Fibroblast of peridontal ligament (primary cell): ENCODE measurements at regions not wholly inside any gene's neighbourhood (a gene's known extent, or its start where the extent isn't known, plus 50 kb on each side); places are given as distances from the start of the nearest gene placed in this dataset.
"Not testable (repeated sequence)": the region's sequence is repeated elsewhere in the genome, so short reads cannot be mapped to it uniquely, and the experiment has no call there.

ENCODE experiments used
- DNase-seq: peaks from one replicate; pipeline ENCODE4 v3.0.0-alpha.2; 2010; ENCODE audit errors: extremely low read depth

DNA sequence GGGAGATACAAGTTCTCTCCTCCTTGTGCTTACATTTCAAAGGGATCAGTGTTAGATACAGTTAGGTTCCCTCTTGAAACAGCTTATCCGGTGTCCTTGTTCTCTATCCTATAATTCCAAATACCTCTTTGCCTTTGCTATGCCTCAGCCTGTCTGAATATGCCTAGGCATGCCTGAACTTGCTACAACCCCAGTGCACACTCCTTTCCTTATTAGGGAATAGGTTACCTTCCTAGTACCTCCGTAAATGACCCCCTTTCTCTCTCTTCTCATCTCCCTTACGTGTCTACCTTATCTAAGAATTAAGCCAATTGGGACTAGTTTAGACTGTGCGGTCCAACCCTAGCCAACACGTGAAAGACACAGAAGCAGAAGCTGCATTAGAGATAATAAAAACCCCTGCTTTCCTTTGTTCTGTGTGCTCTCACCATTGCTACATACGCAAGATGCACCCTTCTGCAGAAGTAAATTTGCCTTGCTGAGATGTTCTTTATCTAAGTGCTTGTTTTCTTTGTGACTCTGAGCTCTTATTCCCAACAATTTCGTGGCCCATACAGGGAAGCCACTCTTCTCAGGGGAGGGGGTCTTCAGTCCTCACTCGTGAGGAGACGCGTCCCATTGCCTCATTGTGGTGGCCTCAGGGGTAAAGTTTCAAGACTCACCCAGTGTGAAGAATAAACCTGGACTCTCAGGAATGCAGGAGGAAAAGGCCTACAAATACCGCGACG is 802.1 kb downstream of the PLA2G4A start:
- no peak for DNase-seq

DNA sequence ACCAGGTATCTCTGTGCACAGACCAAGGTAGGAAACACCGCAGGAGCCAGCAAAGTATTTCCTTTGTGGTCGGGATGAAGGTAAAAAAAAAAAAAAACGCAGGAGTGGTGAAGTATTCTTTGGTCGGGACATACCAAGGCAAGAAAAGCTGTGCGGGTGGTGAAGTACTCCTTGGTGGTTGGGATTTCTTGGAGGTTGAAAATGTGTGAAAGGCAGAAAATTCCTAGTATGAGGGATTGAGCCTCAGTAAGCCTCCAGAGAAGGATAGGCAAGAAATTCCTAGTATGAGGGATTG is 802.6 kb downstream of the PLA2G4A start:
- no peak for DNase-seq

DNA sequence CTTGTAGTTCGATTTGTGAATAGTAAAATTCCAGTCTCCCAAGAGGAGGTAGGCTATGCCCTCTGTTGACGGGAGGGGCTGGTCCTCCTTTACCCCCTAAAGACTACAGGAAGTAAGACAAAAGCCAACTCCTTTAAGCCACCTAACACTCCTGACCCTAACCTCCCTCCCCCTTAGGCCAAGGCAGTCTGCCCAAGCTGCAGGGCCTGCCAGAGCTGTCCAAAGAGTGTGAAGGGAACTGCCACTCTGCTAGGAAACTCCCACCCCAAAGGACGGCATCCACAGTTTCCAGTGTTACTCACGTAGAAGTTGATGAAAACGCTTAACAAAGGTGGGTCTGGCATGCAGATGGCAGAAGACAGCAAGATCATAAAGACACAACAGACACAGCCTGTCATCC is 803.2 kb downstream of the PLA2G4A start:
- DNase-seq, result no peak

DNA sequence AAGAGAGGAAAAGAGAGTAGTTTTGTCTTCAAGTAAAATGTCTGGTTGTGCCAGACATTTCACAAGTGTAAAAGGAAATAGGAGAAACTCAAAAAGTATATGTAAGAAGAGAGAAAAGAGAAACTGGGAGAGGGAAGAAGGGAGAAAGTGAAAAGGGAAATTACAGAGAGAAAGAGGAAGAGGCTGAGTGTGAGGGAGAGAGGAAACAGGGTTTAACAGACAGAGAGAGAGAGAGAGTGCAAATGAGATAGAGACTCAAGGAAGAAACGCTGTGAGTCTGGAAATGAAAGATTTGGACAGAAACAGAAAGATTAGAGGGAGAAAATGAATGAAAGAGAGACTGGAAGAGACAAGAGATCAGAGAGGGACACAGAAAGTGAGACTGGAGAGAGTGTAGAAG is 806.2 kb downstream of the PLA2G4A start:
- DNase-seq, result no peak

DNA sequence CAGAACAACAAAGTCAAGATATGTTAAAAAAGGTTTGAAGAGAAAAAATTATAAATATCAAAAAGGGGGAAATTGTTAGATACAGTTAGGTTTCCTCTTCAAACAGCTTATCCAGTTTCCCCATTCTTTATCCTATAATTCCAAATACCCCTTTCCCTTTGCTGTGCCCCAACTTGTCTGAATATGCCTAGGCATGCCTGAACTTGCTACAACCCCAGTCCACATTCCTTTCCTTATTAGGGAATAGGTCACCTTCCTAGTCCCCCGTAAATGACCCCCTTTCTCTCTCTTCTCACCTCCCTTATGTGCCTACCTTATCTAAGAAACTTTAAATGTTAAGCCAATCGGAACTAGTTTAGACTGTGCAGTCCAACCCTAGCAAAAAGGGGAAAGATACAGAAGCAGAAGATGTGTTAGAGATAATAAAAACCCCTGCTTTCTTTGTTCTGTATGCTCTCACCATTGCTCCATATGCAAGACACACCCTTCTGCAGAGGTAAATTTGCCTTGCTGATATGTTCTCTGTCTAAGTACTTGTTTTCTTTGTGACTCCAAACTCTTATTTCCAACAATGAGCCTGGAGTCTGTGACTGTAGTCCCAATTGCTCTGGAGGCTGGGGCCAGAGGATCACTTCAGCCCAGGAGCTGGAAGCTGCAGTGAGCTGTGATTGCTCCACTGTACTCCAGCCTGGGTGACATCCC is 810.1 kb downstream of the PLA2G4A start:
- no peak for DNase-seq

DNA sequence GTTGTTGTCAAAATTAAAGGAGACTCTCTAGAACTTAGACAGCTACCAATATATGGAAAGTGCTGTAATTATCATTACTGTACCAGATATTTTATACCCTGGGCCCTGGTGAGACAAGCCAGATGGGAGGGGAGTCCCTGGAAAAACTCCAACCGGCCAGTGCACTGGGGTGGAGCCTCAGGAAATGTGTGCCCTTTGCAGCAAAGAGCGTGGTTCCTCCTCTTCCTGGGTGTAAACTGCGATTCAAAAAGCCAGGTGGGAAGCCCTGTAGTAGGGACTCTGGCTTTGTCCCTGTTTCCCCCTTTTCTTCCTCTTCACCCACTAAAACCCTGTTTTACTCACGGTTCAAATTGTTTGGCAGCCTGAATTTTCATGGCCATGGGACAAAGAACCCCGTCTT is 812.3 kb downstream of the PLA2G4A start:
- no peak for DNase-seq

DNA sequence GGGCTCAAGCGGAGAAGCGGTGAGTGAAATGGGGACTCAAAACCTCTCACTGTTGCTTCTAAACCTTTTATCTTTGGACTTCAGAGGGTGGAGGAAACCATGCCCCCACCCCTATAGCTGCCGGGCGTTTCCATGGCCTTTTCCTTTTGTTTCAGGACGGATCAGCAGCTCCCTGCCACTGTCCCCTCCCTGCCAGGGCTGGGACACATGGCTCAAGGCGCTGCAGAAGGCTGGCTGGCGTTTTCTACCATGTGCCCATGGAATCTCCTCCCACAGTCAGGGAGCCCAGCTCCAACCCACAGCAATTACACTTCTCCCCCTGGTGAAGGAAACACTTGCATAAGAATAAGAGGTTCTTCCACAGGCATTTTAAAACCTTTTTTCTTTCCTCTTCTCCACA is 812.7 kb downstream of the PLA2G4A start:
- no peak for DNase-seq

DNA sequence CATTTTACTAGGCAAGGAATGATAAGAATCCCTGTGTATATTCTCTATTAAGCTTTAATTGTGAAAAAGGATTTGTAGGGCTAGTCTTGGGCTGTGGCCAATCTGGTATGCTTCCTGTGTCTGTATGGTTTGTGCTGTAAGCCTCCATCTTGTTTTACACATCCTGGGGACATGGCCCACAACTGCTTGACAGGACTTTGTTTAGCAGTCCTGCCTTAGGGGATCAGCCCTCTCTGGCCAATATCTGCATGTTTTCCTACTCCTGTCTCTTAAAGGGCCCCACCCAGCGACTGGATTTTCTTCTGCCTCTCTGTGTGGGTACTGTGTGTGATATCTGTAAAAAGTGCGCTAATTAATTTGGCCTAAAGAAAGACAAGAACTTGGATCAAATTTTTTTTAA is 813.2 kb downstream of the PLA2G4A start:
- no peak for DNase-seq

DNA sequence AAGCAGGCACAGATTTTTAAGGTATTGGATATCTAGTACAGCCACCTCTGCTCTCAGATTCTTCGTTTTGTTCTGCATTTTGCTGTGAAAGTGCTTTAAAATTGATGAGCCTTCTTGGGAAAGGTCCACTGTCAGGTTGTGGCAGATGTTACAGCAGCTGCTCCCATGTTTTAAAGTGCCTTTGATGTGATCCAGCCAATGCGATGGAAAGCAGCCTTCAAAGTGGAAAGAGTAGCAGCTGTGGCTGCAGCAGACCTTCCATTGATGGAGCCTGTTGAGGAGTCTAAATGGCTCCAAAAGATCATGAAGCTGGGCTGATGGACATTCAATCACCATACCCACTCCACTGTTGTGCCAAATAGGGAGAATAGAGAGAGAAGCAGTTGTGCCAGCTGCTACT is 816.9 kb downstream of the PLA2G4A start:
- DNase-seq, result no peak

DNA sequence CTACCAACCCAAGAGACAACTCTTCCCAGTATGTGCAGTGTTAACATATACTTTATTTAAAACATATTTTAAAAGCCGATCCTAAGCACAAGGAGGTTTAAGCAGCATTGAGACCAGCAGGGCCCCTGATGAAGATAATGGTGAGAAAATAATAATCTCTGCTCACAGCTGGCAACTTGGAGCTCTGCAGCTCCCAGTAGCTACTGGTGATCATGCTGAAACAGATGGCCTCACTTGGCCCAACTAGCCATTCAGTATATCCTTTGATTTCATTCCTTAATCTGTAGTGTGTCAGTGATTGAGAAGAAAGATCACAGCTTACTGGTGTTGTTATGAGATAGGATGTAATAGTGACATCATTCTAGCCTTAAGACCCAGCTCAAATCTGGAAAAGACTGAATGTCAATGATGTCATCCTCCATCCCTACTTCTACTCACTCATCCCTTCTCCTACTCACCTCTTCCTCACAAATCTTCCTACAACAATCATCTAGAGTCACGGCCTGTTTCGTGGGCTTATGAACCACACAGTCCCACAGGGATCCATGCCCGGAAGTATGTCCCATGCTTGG is 817.9 kb downstream of the PLA2G4A start:
- no peak for DNase-seq

DNA sequence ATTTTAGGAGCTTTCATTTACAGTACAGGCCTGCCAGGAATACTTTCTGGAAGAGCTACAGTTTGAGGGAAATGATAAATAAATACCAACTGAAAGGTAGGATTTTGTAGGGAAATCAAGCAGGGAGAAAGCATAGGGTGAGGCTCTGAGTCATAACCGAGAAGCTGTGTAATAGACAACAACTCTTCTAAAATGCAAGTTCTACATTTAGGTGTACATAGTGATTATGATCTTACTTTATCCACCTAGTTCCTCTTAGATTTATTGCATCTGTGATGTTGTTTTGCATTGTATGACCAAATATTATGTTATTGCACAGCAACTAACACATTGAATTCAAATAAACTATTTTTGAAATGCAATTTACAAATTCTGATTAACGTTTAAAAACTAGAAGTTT is 819.3 kb downstream of the PLA2G4A start:
- DNase-seq, result no peak

DNA sequence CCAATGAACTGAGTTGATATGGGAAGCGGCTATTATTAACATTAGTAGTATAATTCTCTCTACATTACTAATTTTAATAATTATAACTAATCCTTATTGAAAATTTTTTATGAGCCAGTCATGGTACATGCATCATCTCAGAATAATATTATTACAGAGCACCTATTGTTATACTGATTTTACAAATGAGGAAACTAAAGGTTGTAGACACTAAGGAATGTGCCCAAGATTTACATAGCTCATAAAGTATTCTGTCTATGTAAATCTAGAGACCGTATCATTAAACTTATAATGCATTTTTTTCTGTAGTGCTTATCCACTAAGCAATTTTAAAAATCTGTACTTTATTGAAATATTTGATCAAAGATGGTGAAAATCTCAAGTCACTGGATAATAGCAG is 825.9 kb downstream of the PLA2G4A start:
- no peak for DNase-seq

DNA sequence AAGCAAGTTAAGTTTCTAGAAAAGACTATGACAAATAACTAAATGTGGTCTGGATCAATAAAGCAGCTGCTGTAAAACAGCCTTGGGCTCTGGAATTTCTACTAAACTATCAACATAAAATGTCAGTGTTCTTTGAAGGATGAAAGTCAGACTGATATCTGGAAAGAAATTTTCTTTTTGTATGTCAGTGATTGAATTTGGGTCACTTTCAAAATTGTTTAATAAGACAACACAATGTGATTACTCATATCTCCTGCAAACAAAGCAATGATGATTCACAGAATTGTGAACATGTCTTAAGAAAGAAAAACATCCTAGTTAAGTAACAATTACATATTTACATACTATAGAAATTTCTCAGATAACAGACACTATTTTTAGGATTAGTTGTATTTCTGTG is 826.4 kb downstream of the PLA2G4A start:
- DNase-seq, result peak; percentile 41

DNA sequence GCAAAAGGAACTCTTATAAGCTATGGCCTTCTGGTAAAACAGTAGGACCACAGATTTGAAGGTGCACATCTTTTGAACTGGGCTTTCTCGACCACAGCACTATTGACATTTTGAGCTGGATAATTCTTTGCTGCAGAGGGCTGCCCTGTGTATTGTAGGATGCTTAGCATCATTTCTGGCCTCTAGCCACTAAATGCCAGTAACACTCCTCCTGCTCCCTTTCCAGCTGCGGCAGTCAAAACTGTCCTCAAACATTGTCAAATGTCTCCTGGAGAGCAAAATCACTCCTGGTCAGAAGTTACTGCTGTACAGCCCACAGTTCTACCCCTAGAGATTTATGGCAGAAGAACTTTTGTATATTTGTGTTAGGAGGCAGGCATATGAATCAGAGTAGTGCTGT is 836.7 kb downstream of the PLA2G4A start:
- DNase-seq, result no peak

DNA sequence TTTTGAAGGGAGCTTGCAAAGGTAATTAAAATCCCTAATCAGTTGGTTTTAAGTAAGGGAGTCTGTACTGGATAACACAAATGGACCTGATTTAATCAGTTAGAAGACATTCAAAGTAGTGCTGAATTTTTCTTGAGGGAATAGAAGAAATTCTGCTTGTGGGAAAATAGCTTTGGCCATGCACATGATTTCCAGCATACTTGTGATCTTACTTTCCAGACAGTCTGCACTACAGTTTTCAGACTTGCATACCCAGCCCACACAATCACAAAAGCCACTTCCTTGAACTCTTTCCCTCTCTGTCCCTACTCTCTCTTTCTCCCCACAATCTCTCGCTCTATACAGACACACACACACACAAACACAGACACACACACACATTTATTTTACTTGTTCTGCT is 852.1 kb downstream of the PLA2G4A start:
- peak; percentile 65 for DNase-seq

DNA sequence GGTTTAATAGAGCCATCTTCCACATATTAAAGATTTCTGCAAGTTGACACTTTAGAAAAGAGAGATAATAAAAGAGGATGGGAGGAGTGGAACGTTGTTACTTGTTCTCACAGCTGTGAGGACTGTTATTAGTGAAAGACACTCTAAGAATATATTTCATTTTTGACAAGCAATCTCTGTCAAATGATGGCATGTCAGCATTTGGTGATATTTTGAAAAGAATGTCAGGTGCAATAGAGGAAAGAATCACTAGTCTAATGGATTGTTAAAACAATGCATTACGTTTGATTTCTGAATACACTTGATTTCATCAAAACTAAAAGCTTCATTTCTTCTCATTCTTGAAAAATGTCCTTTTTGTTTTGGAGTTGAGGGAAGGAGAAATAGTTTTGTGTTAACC is 853.4 kb downstream of the PLA2G4A start:
- DNase-seq, result no peak

DNA sequence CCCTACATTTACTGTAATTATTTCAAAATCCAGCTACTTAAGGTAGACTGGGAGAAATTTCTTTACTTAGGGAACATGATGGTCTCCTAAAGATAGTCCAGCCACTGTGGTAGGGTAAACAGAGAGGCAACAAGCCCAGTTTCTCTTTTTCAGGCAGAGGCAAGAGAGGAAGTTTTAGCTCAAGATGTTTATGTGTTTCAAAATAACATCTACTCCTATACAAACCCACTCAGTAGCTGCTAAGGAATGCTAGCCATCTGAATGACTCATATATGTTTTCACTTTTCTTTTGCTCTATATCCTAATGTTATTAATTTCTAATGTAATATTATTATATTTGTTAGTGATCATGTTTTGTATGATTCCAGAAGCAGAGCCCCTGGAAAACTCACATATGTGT is 856.6 kb downstream of the PLA2G4A start:
- DNase-seq, result peak; percentile 68

DNA sequence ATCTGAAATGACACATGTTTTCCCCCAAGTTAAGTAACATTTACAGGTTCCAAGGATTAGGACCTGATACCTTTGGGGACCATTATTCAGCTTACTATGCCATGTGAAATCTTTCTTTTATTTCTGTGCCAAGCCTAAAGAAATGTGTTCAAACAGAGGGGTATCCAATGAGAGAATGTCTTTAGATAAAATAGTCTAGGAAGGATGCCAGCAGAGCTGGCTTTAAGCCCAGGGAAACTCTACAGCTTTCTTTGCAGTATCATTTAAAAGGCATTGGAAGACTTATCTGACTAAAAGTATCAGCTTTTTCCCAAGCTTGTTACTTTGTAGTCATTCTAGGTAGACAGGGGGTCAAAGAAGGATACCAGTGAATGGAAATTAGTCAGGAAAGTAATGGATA is 860.4 kb downstream of the PLA2G4A start:
- DNase-seq, result peak; percentile 93

DNA sequence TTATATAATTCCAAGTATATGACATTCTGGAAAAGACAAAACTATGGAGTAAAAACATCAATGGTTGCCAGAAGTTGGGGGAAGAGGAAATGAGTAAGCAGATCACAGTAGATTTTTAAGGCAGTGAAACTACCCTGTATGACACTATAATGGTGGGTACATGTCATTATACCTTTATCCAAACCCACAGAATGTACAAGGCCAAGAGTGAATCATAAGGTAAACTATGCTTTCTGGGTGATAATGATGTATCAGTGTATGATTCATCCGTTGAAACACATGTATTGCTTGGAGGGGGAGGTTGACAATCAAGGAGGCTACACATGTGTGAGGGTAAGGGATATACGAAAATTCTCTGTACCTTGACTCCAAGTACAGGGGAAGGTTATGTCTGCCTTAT is 862.7 kb downstream of the PLA2G4A start:
- peak; percentile 81 for DNase-seq

DNA sequence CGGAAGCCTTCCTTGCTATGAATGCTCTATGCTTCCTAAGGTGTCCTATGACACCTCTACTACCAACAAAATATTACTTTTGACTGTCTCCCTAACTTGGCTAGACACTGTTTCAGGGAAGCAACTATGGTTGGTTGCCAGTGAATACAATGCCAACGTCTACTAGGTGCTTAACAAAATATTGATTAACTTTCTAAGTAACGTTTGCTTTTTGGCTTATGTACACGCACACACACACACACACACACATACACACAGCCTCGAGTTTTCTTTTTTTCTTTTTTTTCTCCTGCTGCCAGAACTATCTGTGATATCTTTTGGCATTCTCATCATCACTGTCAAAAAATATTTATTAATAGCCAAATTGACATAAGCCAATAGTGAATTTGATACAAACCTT is 864.0 kb downstream of the PLA2G4A start:
- no peak for DNase-seq

DNA sequence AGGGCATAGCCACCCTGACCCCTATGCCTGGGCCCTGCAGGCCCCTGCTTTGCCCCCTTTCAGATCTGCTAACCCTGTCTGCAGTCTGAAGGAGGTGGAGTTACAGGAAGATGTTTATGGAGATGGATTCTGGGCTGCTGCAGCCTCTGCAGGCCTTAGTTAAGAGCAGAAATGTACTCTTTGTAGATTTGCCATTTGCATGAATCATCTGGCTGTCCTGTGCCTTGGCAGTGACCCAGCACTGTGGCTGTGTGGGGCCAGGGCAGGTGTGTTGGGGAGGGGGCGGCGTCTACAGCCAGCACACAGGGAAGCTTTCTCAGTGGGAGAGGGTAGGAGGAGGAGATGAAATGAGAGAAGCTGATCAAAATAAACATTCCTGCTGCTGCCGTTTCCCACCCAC is 867.3 kb downstream of the PLA2G4A start:
- no peak for DNase-seq

DNA sequence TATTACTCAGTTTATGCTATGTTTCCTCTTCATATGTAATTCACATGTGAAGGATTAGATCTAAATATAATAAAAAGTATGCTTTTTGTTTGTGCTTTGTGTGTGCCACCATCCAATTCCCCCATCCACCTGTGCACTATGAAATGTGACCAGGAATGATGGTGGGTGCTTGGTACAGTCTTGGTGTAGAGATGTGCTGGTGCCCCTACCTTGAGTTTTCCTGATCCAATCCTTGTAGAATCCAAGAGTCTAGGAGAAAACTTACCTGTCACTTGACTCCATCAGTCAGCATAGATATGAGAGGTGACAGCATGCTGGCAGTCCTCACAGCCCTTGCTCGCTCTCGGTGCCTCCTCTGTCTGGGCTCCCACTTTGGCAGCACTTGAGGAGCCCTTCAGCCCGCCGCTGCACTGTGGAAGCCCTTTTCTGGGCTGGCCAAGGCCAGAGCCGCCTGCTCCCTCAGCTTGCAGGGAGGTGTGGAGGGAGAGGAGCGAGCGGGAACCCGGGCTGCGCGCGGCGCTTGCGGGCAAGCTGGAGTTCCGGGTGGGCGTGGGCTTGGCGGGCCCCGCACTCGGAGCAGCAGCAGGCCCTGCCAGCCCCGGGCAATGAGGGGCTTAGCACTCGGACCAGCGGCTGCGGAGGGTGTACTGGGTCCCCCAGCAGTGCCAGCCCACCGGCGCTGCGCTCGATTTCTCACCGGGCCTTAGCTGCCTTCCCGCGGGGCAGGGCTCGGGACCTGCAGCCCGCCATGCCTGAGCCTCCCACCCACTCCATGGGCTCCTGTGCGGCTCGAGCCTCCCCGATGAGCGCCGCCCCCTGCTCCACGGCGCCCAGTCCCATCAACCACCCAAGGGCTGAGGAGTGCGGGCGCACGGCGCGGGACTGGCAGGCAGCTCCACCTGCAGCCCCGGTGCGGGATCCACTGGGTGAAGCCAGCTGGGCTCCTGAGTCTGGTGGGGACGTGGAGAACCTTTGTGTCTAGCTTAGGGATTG is 874.7 kb downstream of the PLA2G4A start:
- not testable (repeated sequence) for DNase-seq
